GM18951 (cell line): ENCODE measurements at regions not wholly inside any gene's neighbourhood (a gene's known extent, or its start where the extent isn't known, plus 50 kb on each side); places are given as distances from the start of the nearest gene placed in this dataset.

Source experiments
- POLR2A ChIP-seq: IDR thresholded peaks from 4 replicates; pipeline ENCODE4 v1.6.1; 2011; ENCODE audit warnings: mild to moderate bottlenecking; ENCODE audit not compliant: insufficient read length, insufficient read depth; ENCODE audit errors: extremely low read depth
- in situ Hi-C: fragments of 300-500 bp; cut with MboI; formaldehyde crosslinking; loops from one replicate; pipeline ENCODE4 v1.12.0; 2022; ENCODE audit warnings: low sequenced_read_pairs, mixed read lengths, inconsistent platforms; ENCODE audit not compliant: unreplicated experiment

DNA sequence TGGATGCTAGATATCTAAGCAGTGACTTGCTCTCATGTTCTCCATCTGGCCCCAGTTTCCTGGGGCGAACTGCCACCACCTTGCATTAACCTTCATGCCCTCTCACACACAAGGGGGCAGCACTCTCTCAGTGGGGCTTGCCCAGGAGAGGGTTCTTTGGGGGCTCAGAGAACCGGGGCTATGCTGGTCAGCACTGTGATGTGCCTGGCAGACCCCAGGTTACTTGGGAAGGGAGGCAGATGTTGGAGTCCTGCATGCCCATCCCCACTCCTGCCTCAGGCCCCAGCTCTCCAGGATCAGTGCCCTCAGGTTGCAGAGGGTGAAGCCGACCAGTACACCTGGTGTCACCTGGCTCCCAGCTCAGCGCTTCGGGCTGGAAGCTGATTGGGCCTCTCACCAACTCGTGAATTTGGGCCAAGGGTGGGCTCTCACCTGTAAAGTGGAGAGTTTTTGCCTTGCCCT, 396.2 kb upstream of the HS6ST1 start:
- in situ Hi-C loops: no loop called here
- no peak for TF ChIP-seq POLR2A

- in situ Hi-C loops: no loop called here
- no peak for TF ChIP-seq POLR2A
Measured at GRCh38 chr2:128715360-128715759, 396.7 kb upstream of the HS6ST1 start.

GRCh38 chr2:128716299-128716721, 397.6 kb upstream of the HS6ST1 start:
- no peak for TF ChIP-seq POLR2A
- in situ Hi-C loops: no loop called here

- TF ChIP-seq POLR2A: no peak
- in situ Hi-C loops: no loop called here
Measured at GRCh38 chr2:128717758-128718710, 399.4 kb upstream of the HS6ST1 start.

DNA sequence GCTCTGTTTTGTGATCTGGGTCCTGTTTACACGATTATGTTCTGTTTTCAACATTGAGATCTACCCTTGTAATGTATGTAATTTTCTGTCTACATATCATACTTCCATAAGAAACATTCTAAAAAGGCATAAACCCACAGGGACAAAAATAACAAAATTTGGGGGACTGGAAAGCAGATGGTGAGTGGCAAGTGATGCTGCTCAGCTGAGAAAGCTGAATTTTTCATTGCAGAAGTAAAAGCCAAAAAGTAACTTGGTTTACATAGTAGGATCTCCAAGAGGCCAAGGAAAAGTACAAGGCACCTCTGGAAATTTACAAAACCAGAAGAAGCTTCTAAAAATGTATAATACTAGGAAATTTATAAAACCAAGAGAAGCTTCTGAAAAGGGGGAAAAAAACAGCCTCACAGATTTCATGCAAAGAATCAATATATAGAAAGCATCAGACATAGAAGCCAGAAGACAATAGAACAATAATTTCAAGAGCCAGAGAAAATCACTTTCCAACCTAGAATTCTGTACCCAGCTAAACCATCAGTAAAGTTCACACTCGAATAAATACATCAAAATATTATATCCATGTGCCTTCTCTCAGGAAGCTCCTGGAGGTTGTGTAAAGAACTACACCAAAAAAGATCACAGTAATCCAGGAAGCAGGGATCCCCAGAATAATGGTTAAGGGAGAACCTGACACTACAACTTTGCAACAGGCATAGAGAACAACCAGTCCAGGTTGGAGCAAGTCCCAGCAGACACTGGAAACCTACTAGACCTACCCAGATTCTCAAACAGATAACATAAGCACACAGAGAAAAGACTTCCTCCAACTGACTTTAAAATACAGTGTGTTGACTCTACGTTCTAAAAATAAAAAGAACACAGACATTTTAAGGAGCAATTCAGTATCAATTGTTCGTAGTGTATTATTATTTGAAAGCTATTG, 401.7 kb upstream of the HS6ST1 start:
- no peak for TF ChIP-seq POLR2A
- in situ Hi-C loops: no loop called here

DNA sequence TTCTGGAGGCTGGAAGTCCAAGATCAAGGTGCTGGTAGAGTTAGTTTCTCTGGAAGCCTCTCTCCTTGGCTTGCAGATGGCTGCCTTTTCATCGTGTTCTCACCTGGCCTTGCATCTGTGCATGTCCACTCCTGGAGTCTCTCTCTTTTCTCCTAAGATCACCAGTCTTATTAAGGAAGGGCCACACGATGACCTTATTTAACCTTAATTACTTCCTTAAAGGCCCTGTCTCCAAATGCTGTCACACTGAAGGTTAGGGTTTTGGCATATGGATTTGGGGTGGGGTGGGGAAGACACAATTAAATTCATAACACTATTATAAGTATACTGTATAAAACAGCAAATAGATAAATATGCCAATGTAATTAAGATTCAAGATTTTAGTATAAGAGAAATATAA, 402.4 kb upstream of the HS6ST1 start:
- in situ Hi-C loops: no loop called here
- no peak for TF ChIP-seq POLR2A

DNA sequence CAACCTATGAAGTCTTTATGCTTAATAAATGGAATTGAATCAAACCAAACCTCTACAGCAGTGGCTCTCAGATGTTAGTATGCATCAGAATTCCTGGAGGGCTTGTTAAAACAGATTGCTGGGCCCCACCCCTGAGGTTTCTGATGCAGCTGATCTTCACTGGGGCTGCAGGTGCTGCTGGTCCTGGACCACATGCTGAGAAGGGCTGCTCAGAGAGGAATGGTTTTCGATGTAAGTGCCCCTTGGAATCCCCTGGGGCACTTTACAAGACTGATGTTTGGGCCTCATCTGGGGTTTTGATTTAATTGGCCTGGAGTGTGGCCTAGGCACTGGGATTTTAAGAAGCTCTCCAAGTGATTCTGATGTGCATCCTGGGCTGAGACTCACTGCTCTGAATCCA, 403.8 kb upstream of the HS6ST1 start:
- in situ Hi-C loops: no loop called here
- no peak for TF ChIP-seq POLR2A

GRCh38 chr2:128724547-128724946, 405.9 kb upstream of the HS6ST1 start:
- no peak for TF ChIP-seq POLR2A
- in situ Hi-C loops: no loop called here

DNA sequence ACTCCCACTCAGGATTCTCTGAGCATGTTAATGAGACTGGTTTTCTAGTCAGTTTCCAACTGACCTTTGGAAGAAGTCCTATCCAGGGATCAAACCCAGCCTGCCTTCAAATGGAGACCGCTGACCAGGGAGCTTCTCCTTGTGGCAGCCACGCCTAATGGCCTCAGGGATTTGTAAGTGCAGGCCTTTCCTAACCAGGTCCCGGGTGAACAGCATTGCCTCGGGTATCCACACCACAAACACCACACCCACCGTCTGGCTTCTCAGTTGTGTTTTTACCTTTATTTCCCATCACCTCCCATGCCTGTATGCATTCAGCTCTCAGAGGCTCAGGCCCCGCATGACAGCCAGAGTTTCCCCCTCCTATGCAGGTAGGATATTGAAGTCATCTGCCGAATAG, 406.3 kb upstream of the HS6ST1 start:
- in situ Hi-C loops: no loop called here
- no peak for TF ChIP-seq POLR2A

GRCh38 chr2:128726236-128726635, 407.6 kb upstream of the HS6ST1 start:
- TF ChIP-seq POLR2A: no peak
- in situ Hi-C loops: no loop called here

DNA sequence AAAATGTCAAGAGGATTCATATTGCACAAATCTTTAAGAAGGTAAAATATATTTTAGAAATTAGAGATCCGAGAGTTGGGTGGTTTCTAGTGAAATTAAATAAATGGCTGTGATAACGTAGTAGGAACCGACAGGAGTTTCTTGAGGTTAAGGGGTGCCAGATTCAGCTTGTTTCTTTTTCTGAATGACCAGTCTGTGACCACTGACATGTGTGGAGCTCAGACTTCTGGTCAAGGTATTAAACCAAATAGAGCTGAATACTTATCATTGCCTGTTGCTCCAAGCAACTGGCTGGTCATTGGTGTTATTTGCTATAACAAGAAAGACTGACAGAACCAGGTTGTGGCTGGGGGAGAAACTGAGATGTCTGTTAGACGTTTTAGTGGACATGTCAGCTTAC, 408.2 kb upstream of the HS6ST1 start:
- in situ Hi-C loops: no loop called here
- TF ChIP-seq POLR2A: no peak

- in situ Hi-C loops: no loop called here
- TF ChIP-seq POLR2A: no peak
Measured at GRCh38 chr2:128727404-128727803, 408.7 kb upstream of the HS6ST1 start.

DNA sequence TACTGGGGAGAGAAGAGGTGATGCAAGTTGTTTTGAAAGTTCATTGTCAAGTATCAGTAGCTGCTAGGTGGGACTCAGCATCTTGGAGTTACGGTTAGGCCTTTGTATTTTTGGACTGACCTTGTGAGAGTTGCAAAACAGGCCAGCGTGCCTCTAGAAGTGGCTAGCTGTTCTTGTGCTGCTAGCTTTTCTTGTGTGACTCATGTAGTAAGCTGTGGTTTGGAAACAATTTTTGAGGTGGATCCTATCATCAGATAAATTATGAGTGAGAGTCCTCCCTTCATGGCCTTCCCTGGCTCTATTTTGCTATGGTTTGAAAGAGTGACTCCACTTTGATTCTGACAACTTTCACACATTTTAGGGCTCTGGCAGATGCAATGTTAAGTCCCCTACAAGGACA, 409.2 kb upstream of the HS6ST1 start:
- no peak for TF ChIP-seq POLR2A
- in situ Hi-C loops: no loop called here
